HepG2 (cell line): ENCODE measurements at regions not wholly inside any gene's neighbourhood (a gene's known extent, or its start where the extent isn't known, plus 50 kb on each side); places are given as distances from the start of the nearest gene placed in this dataset.

ENCODE experiments used
- ARNTL ChIP-seq: sonication (generic); formaldehyde crosslinking; IDR thresholded peaks from 2 replicates; pipeline ENCODE4 v1.4.0; 2020; ENCODE audit warnings: mild to moderate bottlenecking, missing genetic modification reagents
- FOXK2 ChIP-seq: fragments of 450-650 bp; IDR thresholded peaks from 2 replicates; pipeline ENCODE4 v1.6.1; 2016
- GTF3A ChIP-seq: sonication (generic); formaldehyde crosslinking; conservative IDR thresholded peaks from 2 replicates; pipeline ENCODE4 v1.4.0; 2020; ENCODE audit warnings: mild to moderate bottlenecking, missing genetic modification reagents
- HNF4A ChIP-seq: sonication (generic); formaldehyde crosslinking; IDR thresholded peaks from 2 replicates; pipeline ENCODE4 v1.4.0; 2020; ENCODE audit warnings: missing genetic modification reagents
- MATR3 ChIP-seq: sonication (generic); formaldehyde crosslinking; IDR thresholded peaks from 2 replicates; pipeline ENCODE4 v1.4.0; 2020; ENCODE audit warnings: missing genetic modification reagents
- MED13 ChIP-seq: sonication (generic); formaldehyde crosslinking; IDR thresholded peaks from 2 replicates; pipeline ENCODE4 v1.5.0; 2020; ENCODE audit warnings: missing genetic modification reagents
- MXD4 ChIP-seq: IDR thresholded peaks from 2 replicates; pipeline ENCODE4 v1.6.1; 2016; ENCODE audit warnings: mild to moderate bottlenecking, missing biosample characterization, missing genetic modification reagents
- NFE2 ChIP-seq: sonication (generic); formaldehyde crosslinking; IDR thresholded peaks from 2 replicates; pipeline ENCODE4 v1.4.0; 2020; ENCODE audit warnings: missing genetic modification reagents
- SPEN ChIP-seq: sonication (generic); formaldehyde crosslinking; IDR thresholded peaks from 2 replicates; pipeline ENCODE4 v1.5.1; 2020; ENCODE audit warnings: low read depth, mild to moderate bottlenecking, missing genetic modification reagents
- ZBTB20 ChIP-seq: sonication (generic); formaldehyde crosslinking; IDR thresholded peaks from 2 replicates; pipeline ENCODE4 v1.8.1; 2023; ENCODE audit warnings: missing genetic modification reagents, low read depth, mild to moderate bottlenecking, borderline replicate concordance
- ZFP36L1 ChIP-seq: sonication (generic); formaldehyde crosslinking; IDR thresholded peaks from 2 replicates; pipeline ENCODE4 v1.8.0; 2022; ENCODE audit warnings: mild to moderate bottlenecking, missing genetic modification reagents, moderate library complexity
- ZNF224 ChIP-seq: sonication (generic); formaldehyde crosslinking; IDR thresholded peaks from 2 replicates; pipeline ENCODE4 v1.5.0; 2020; ENCODE audit warnings: mild to moderate bottlenecking, missing genetic modification reagents
- ZNF256 ChIP-seq: sonication (generic); formaldehyde crosslinking; conservative IDR thresholded peaks from 2 replicates; pipeline ENCODE4 v1.4.0; 2020; ENCODE audit warnings: missing genetic modification reagents
- ZNF329 ChIP-seq: sonication (generic); formaldehyde crosslinking; IDR thresholded peaks from 2 replicates; pipeline ENCODE4 v1.9.0; 2021; ENCODE audit warnings: low read depth, mild to moderate bottlenecking, missing genetic modification reagents
- ZSCAN30 ChIP-seq: sonication (generic); formaldehyde crosslinking; IDR thresholded peaks from 2 replicates; pipeline ENCODE4 v1.5.0; 2020; ENCODE audit warnings: mild to moderate bottlenecking, missing genetic modification reagents
- TF ChIP-seq, protein P1 (sequence below): sonication (generic); formaldehyde crosslinking; IDR thresholded peaks from 2 replicates; pipeline ENCODE4 v1.9.0; 2021; ENCODE audit warnings: missing genetic modification reagents, borderline replicate concordance
- TF ChIP-seq, protein P2 (sequence below): sonication (generic); formaldehyde crosslinking; IDR thresholded peaks from 2 replicates; pipeline ENCODE4 v1.4.0; 2020; ENCODE audit warnings: missing genetic modification reagents; ENCODE audit errors: not compliant biosample characterization
- TF ChIP-seq, protein P3 (sequence below): IDR thresholded peaks from 2 replicates; pipeline ENCODE4 v1.6.1; 2016; ENCODE audit warnings: missing compliant biosample characterization, missing genetic modification reagents, borderline replicate concordance
- TF ChIP-seq, protein P4 (sequence below): sonication (generic); formaldehyde crosslinking; IDR thresholded peaks from 2 replicates; pipeline ENCODE4 v1.8.0; 2022; ENCODE audit warnings: low read depth, missing genetic modification reagents
- TF ChIP-seq, protein P5 (sequence below): sonication (generic); formaldehyde crosslinking; IDR thresholded peaks from 2 replicates; pipeline ENCODE4 v1.8.0; 2022; ENCODE audit warnings: mild to moderate bottlenecking, missing genetic modification reagents, moderate library complexity
- TF ChIP-seq, protein P6 (sequence below): IDR thresholded peaks from 2 replicates; pipeline ENCODE4 v1.6.1; 2016; ENCODE audit warnings: missing genetic modification reagents, missing compliant biosample characterization
- TF ChIP-seq, protein P7 (sequence below): sonication (generic); formaldehyde crosslinking; IDR thresholded peaks from 2 replicates; pipeline ENCODE4 v1.4.0; 2020; ENCODE audit warnings: mild to moderate bottlenecking, missing genetic modification reagents

DNA sequence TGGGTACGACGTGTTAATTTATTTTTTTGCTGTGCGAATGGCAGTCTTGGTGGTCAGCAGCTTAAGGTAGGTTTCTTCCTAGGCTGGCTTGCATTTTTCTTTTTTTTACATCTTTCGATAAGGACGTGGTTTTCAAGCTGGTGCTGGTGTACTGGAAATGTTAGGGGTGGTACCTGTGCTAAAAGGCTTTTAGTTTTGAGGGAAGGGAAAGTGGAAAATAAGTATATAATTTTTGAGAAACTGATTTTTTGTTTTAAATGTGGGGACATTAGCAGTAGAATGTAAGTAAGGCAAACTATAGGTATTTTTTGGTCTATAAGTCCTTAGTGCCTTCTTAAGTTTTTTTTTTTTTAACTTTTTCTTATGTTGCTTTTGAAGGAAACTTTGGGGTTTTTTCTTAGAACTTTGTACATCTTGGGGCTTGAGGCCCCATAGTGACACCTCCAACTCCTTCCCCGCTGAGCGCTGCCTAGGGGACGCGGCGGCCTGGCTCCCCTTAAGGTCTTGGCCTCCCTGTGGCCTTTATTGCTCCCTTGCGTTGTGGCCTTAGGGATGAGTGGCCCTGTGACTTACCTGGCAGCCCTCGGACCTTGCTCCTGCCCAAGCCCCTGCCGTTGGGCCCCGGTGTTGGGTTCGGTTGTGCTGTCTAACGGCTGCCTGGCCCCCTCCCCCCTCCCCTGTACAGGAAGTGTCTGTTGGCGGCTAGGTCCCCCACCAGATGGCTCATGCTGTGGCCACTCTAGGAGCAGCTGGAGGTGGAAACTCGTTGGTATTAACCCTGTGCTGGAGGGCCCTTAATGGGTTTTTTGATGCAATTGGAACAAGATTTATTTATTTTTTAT lies 88.0 kb upstream of the RPRML start (continued):
- TF ChIP-seq, protein P1, sequence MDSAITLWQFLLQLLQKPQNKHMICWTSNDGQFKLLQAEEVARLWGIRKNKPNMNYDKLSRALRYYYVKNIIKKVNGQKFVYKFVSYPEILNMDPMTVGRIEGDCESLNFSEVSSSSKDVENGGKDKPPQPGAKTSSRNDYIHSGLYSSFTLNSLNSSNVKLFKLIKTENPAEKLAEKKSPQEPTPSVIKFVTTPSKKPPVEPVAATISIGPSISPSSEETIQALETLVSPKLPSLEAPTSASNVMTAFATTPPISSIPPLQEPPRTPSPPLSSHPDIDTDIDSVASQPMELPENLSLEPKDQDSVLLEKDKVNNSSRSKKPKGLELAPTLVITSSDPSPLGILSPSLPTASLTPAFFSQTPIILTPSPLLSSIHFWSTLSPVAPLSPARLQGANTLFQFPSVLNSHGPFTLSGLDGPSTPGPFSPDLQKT: no peak
- TF ChIP-seq ZSCAN30 (CRISPR knock-in tag): peak; percentile 83; the same call in 1 of the 2 replicates
- peak; percentile 31; the same call in 1 of the 2 replicates for TF ChIP-seq FOXK2
- peak; percentile 89; the same call in 1 of the 2 replicates for TF ChIP-seq ZFP36L1 (CRISPR knock-in tag)
- peak; percentile 93 for TF ChIP-seq HNF4A (CRISPR knock-in tag)
- TF ChIP-seq ARNTL: peak; percentile 85; the same call in 1 of the 2 replicates
- TF ChIP-seq GTF3A: 0 out of 2 replicates have a peak, but pooled peaks have one; percentile 70
- peak; percentile 93 for TF ChIP-seq MXD4 (CRISPR knock-in tag)
- peak; percentile 89; the same call in 1 of the 2 replicates for TF ChIP-seq ZNF224 (CRISPR knock-in tag)
- no peak for TF ChIP-seq NFE2 (CRISPR knock-in tag)
- peak; percentile 90; the same call in 1 of the 2 replicates for TF ChIP-seq ZBTB20 (CRISPR knock-in tag)
- peak; percentile 98 for TF ChIP-seq SPEN (CRISPR knock-in tag)
- TF ChIP-seq, protein P2, sequence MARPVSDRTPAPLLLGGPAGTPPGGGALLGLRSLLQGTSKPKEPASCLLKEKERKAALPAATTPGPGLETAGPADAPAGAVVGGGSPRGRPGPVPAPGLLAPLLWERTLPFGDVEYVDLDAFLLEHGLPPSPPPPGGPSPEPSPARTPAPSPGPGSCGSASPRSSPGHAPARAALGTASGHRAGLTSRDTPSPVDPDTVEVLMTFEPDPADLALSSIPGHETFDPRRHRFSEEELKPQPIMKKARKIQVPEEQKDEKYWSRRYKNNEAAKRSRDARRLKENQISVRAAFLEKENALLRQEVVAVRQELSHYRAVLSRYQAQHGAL (CRISPR knock-in tag): peak; percentile 86
- TF ChIP-seq ZNF329: peak; percentile 45; the same call in 1 of the 2 replicates
- TF ChIP-seq, protein P3, sequence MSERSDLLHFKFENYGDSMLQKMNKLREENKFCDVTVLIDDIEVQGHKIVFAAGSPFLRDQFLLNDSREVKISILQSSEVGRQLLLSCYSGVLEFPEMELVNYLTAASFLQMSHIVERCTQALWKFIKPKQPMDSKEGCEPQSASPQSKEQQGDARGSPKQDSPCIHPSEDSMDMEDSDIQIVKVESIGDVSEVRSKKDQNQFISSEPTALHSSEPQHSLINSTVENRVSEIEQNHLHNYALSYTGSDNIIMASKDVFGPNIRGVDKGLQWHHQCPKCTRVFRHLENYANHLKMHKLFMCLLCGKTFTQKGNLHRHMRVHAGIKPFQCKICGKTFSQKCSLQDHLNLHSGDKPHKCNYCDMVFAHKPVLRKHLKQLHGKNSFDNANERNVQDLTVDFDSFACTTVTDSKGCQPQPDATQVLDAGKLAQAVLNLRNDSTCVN: peak; percentile 94
- TF ChIP-seq, protein P4, sequence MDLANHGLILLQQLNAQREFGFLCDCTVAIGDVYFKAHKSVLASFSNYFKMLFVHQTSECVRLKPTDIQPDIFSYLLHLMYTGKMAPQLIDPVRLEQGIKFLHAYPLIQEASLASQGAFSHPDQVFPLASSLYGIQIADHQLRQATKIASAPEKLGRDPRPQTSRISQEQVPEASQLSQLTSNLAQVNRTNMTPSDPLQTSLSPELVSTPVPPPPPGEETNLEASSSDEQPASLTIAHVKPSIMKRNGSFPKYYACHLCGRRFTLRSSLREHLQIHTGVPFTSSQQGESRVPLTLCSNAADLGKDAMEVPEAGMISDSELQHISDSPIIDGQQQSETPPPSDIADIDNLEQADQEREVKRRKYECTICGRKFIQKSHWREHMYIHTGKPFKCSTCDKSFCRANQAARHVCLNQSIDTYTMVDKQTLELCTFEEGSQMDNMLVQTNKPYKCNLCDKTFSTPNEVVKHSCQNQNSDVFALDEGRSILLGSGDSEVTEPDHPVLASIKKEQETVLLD (CRISPR knock-in tag): peak; percentile 99
- no peak for TF ChIP-seq MATR3
- TF ChIP-seq, protein P5, sequence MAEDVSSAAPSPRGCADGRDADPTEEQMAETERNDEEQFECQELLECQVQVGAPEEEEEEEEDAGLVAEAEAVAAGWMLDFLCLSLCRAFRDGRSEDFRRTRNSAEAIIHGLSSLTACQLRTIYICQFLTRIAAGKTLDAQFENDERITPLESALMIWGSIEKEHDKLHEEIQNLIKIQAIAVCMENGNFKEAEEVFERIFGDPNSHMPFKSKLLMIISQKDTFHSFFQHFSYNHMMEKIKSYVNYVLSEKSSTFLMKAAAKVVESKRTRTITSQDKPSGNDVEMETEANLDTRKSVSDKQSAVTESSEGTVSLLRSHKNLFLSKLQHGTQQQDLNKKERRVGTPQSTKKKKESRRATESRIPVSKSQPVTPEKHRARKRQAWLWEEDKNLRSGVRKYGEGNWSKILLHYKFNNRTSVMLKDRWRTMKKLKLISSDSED: no peak
- TF ChIP-seq, protein P6, sequence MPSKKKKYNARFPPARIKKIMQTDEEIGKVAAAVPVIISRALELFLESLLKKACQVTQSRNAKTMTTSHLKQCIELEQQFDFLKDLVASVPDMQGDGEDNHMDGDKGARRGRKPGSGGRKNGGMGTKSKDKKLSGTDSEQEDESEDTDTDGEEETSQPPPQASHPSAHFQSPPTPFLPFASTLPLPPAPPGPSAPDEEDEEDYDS (CRISPR knock-in tag): peak; percentile 89
- TF ChIP-seq, protein P7, sequence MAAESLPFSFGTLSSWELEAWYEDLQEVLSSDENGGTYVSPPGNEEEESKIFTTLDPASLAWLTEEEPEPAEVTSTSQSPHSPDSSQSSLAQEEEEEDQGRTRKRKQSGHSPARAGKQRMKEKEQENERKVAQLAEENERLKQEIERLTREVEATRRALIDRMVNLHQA: no peak
- TF ChIP-seq ZNF256 (CRISPR knock-in tag): peak; percentile 89
- TF ChIP-seq MED13 (CRISPR knock-in tag): peak; percentile 79; the same call in 1 of the 2 replicates
